Esophagus squamous epithelium (tissue), 5 donors: ENCODE measurements at regions not wholly inside any gene's neighbourhood (a gene's known extent, or its start where the extent isn't known, plus 50 kb on each side); places are given as distances from the start of the nearest gene placed in this dataset.

ENCODE experiments used
- DNase-seq: peaks from one replicate; lab custom pipeline; 2025; lab: John Stamatoyannopoulos, UW
- H3K27ac ChIP-seq, 4 donors: fragments of 200-600 bp; sonication (generic); one replicate each; pipeline ENCODE4 v1.5.1; 2016 to 2019; ENCODE audit warnings: mild to moderate bottlenecking in 1 of 4
- H3K27me3 ChIP-seq, 4 donors: fragments of 200-600 bp; sonication (generic); 1 replicate in 3 of 4; 2 replicates in 1 of 4; pipeline versions ENCODE4 v1.5.1 to v1.6.0; 2017 to 2021; ENCODE audit warnings: antibody characterized with exemption in 1 of 4
- H3K36me3 ChIP-seq, 3 donors: fragments of 200-600 bp; sonication (generic); one replicate each; pipeline ENCODE4 v1.5.1; 2016 to 2019
- H3K4me1 ChIP-seq, 3 donors: fragments of 200-600 bp; sonication (generic); one replicate each; pipeline ENCODE4 v1.5.1; 2017 to 2019
- H3K4me3 ChIP-seq, 4 donors: fragments of 200-600 bp; sonication (generic); 1 replicate in 3 of 4; 2 replicates in 1 of 4; pipeline ENCODE4 v1.5.1; 2016 to 2019; ENCODE audit warnings: mild to moderate bottlenecking in 2 of 4, moderate library complexity in 1 of 4
- H3K9me3 ChIP-seq, 3 donors: fragments of 200-600 bp; sonication (generic); one replicate each; pipeline ENCODE4 v1.5.1; 2016 to 2019
- POLR2A ChIP-seq, 4 donors: fragments of 450-650 bp; IDR thresholded peaks; one replicate each; pipeline ENCODE4 v1.6.1; 2017; ENCODE audit warnings: antibody characterized with exemption in 4 of 4, mild to moderate bottlenecking in 4 of 4, moderate library complexity in 3 of 4
- WGBS, 2 donors: methylation state at CpG; one replicate each; pipeline ENCODE4 v1.1.5; 2018; 5-methylcytosine and 5-hydroxymethylcytosine counted together
- intact Hi-C: fragments of 100-400 bp; cut with DNase I; formaldehyde crosslinking; loops from one replicate; pipeline ENCODE4 v1.15.0; 2022
- TF ChIP-seq, protein P1 (sequence below), 6 experiments: fragments of 450-650 bp in 4 of 6; fragments of 200-600 bp in 2 of 6; sonication (generic) in 2 of 6; IDR thresholded peaks; one replicate each; pipeline ENCODE4 v1.5.1; 2016 to 2019; ENCODE audit warnings: antibody characterized with exemption in 6 of 6, mild to moderate bottlenecking in 4 of 6, moderate library complexity in 4 of 6
- donor health status: DM: yes; HTN: yes; CAD: no.

DNA sequence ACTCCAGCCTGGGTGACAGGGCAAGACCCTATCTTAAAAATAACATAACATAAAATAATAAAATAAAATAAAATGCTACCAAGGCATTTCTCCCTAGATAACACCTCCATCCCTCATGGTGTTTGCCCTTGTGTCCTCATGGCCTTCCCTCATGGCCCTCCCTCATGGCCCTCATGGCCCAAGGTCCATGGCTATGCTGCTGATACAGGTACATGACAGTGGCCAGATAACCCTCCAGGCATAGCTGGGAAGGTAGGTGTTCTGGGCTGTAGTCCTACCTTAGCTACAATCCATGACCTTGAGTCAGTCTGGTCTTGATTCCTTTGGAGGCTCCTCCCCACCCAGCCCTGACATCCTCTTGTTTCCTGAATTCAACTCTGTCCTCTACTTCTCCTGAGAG is 75.2 kb downstream of the PJA1 start:
- DNase-seq, result no peak
- no peak overlapping the region for H3K4me3 ChIP-seq
- peaks cover 0 to 4% (median 0%) of the 10 kb centered on the region in 3 donors for H3K4me1 ChIP-seq
- H3K27ac ChIP-seq, result no peak overlapping the region
- intact Hi-C loops, result loop anchor here (10.0 kb wide), 1 partner anchor 125 kb away; no protein-coding TSS in a partner anchor
- no peaks in the 10 kb centered on the region for H3K36me3 ChIP-seq
- H3K9me3 ChIP-seq, result no peaks in the 10 kb centered on the region
- TF ChIP-seq, protein P1, sequence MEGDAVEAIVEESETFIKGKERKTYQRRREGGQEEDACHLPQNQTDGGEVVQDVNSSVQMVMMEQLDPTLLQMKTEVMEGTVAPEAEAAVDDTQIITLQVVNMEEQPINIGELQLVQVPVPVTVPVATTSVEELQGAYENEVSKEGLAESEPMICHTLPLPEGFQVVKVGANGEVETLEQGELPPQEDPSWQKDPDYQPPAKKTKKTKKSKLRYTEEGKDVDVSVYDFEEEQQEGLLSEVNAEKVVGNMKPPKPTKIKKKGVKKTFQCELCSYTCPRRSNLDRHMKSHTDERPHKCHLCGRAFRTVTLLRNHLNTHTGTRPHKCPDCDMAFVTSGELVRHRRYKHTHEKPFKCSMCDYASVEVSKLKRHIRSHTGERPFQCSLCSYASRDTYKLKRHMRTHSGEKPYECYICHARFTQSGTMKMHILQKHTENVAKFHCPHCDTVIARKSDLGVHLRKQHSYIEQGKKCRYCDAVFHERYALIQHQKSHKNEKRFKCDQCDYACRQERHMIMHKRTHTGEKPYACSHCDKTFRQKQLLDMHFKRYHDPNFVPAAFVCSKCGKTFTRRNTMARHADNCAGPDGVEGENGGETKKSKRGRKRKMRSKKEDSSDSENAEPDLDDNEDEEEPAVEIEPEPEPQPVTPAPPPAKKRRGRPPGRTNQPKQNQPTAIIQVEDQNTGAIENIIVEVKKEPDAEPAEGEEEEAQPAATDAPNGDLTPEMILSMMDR (IDR thresholded peaks at IDR 0.05), result no peak
- no peak for TF ChIP-seq POLR2A (IDR thresholded peaks at IDR 0.05)
- H3K27me3 ChIP-seq, result no peaks in the 10 kb centered on the region

DNA sequence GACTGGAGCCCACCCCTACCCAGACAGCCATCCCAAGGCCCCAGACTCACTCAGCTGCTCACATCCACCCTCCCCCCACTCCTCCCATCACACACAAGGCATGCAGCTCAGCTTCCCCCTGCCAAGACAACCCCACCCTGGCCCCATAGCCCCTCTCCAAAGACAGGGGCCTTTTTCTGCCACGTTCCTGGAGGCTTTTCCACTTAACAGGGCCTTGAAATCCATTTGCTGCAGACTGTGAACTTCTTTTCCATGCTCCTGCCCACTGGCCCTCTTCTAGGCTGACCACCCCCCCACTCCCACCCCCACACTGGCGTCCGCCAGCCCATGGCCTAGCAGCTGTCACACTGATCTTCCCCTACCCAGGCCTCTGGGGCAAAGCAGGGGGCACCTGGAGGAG is 76.0 kb downstream of the PJA1 start:
- Histone ChIP-seq H3K27ac (no peak overlapping the region), H3K27me3 (no peaks in the 10 kb centered on the region), H3K36me3 (no peaks in the 10 kb centered on the region), H3K4me3 (no peak overlapping the region), H3K9me3 (no peaks in the 10 kb centered on the region), H3K4me1 (no peaks in the 10 kb centered on the region)
- intact Hi-C loops, result no loop called here
- no peak for DNase-seq
- TF ChIP-seq, protein P1 (IDR thresholded peaks at IDR 0.05), result no peak
- no peak for TF ChIP-seq POLR2A (IDR thresholded peaks at IDR 0.05)
- WGBS, 2 donors, result no CpG with 5 or more reads among the region's 3 CpGs

DNA sequence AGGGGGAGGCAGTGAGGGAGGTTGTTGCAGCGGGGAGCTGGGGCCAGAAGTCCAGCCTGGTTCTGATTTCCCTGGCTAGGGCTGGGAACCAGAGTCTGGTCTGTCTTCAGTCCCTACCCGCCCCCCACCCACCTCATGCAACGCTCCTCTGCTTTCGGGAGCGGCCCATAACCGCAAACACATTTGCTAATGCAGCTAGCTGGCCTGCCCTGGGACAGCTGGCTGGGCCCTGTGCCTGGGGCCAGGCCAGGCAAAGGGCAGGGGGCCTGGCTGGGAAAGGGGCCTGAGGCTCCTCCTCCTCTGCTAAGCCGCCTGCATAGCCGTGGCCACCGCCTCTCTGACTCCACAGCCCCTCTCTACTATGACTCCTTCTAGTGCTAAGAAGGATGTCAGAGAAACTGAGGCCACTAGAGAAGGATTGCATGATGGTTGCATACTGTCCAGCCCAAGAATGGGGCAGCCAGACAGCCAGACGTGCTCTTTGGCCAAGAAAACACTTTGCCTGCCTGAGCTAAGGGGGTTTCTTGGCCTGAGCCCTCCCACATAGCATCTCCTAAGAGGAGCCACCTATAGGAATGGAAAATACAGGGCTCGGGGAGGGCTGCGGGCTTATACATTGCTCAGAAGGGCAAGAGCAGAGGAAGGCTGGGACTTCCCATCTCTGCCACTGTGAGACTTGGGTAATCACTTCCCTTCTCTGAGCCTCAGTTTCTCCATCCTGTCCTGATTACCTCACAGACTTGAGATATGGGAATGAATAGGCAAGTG is 76.9 kb downstream of the PJA1 start:
- intact Hi-C loops, result no loop called here
- no peaks in the 10 kb centered on the region for H3K36me3 ChIP-seq
- H3K4me1 ChIP-seq, result no peaks in the 10 kb centered on the region
- TF ChIP-seq POLR2A (IDR thresholded peaks at IDR 0.05), result no peak
- TF ChIP-seq, protein P1 (IDR thresholded peaks at IDR 0.05), result no peak
- WGBS, 2 donors, result 77% methylated on average over 3 of the region's 12 CpGs; no CpG with 5 or more reads in 1 of the 2 donors
- H3K27ac ChIP-seq, result no peak overlapping the region
- H3K9me3 ChIP-seq, result no peaks in the 10 kb centered on the region
- H3K27me3 ChIP-seq, result no peaks in the 10 kb centered on the region
- no peak for DNase-seq
- H3K4me3 ChIP-seq, result no peak overlapping the region

DNA sequence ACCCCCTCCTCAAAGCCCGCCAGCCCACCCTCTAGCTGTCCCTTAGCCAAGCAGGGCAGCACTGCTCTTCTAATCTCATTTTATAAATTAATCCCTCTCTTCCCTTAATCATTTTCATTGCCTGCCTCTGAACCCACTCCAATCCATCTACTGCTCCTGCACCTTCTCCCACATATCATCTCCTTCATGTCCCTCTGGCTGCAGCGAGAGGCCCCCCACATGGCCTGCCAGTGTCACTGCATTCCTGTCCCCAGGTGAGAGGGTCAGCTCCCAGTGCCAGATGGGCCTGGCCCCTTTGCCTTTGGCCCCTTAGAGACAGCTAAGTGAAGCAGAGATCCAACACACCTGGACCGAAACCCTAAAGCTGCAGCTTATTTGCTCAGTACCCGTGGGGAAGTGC is 79.4 kb downstream of the PJA1 start:
- Histone ChIP-seq H3K27me3 (no peaks in the 10 kb centered on the region), H3K4me3 (no peak overlapping the region), H3K9me3 (no peaks in the 10 kb centered on the region), H3K4me1 (peaks cover 0 to 4% (median 0%) of the 10 kb centered on the region in 3 donors), H3K36me3 (no peaks in the 10 kb centered on the region), H3K27ac (no peak overlapping the region)
- intact Hi-C loops, result no loop called here
- no peak for DNase-seq
- WGBS, 2 donors, result 44 to 78% methylated on average over 1 to 2 of the region's 4 CpGs
- no peak for TF ChIP-seq POLR2A (IDR thresholded peaks at IDR 0.05)
- TF ChIP-seq, protein P1 (IDR thresholded peaks at IDR 0.05), result no peak

DNA sequence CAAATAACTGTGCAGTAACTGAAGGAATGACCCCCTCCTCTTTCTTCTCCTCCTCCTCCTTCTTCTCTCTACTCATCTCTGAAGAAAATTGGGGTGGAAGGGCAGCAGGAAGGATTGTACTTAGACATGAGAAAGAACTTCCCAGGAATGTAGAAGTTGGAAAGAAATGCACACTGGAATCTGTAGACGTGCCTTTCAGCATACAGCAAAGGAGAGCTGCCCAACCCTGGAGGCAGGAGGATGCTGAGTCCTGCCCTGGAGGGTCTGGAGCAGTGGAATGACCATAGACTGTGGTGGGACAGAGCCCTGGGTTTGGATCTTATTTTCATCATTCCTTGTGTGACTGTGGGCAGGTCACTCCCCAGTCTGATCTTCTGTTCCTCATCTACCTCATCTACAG is 80.1 kb downstream of the PJA1 start:
- Histone ChIP-seq H3K27me3 (no peaks in the 10 kb centered on the region), H3K4me3 (no peak overlapping the region), H3K36me3 (no peaks in the 10 kb centered on the region), H3K27ac (no peak overlapping the region), H3K4me1 (peaks cover 0 to 4% (median 0%) of the 10 kb centered on the region in 3 donors), H3K9me3 (no peaks in the 10 kb centered on the region)
- TF ChIP-seq, protein P1 (IDR thresholded peaks at IDR 0.05), result no peak
- no peak for TF ChIP-seq POLR2A (IDR thresholded peaks at IDR 0.05)
- intact Hi-C loops, result no loop called here
- 50 to 57% methylated on average over 1 of the region's 1 CpG for WGBS, 2 donors
- no peak for DNase-seq
